GM19467 (cell line): ENCODE measurements at regions not wholly inside any gene's neighbourhood (a gene's known extent, or its start where the extent isn't known, plus 50 kb on each side); places are given as distances from the start of the nearest gene placed in this dataset.

Experiments
- ATAC-seq: cut with Tn5 transposase; IDR thresholded peaks from one replicate; pipeline ENCODE4 v1.9.1; 2021; ENCODE audit warnings: mild to moderate bottlenecking, moderate library complexity; ENCODE audit not compliant: unreplicated experiment

- no peak for ATAC-seq
Observed at GRCh38 chr15:92304223-92304975, 89.3 kb upstream of the ST8SIA2 start.

GRCh38 chr15:92305343-92305742, 88.3 kb upstream of the ST8SIA2 start:
- ATAC-seq, result no peak

GRCh38 chr15:92306663-92307062, 87.0 kb upstream of the ST8SIA2 start:
- no peak for ATAC-seq

GRCh38 chr15:92315144-92315543, 78.5 kb upstream of the ST8SIA2 start:
- no peak for ATAC-seq

GRCh38 chr15:92315595-92316211, 78.0 kb upstream of the ST8SIA2 start:
- ATAC-seq, result no peak

GRCh38 chr15:92316586-92317295, 76.9 kb upstream of the ST8SIA2 start:
- ATAC-seq, result no peak

- no peak for ATAC-seq
Observed at GRCh38 chr15:92320012-92320699, 73.5 kb upstream of the ST8SIA2 start.

- ATAC-seq, result no peak
Observed at GRCh38 chr15:92322566-92323355, 70.9 kb upstream of the ST8SIA2 start.

GRCh38 chr15:92323525-92323924, 70.2 kb upstream of the ST8SIA2 start:
- no peak for ATAC-seq

- ATAC-seq, result no peak
Observed at GRCh38 chr15:92324101-92324963, 69.3 kb upstream of the ST8SIA2 start.

GRCh38 chr15:92326236-92326635, 67.4 kb upstream of the ST8SIA2 start:
- no peak for ATAC-seq

GRCh38 chr15:92327033-92327432, 66.6 kb upstream of the ST8SIA2 start:
- ATAC-seq, result no peak

- ATAC-seq, result no peak
Observed at GRCh38 chr15:92328207-92328606, 65.5 kb upstream of the ST8SIA2 start.

GRCh38 chr15:92332125-92332899, 61.4 kb upstream of the ST8SIA2 start:
- no peak for ATAC-seq

GRCh38 chr15:92333709-92334108, 60.0 kb upstream of the ST8SIA2 start:
- ATAC-seq, result no peak

GRCh38 chr15:92336419-92336987, 57.2 kb upstream of the ST8SIA2 start:
- ATAC-seq, result no peak

- no peak for ATAC-seq
Observed at GRCh38 chr15:92339361-92339760, 54.3 kb upstream of the ST8SIA2 start.
